HepG2 (cell line): ENCODE measurements at regions not wholly inside any gene's neighbourhood (a gene's known extent, or its start where the extent isn't known, plus 50 kb on each side); places are given as distances from the start of the nearest gene placed in this dataset.
A peak's percentile ranks its signal among the peaks of the same experiment; 100 is the strongest.

ENCODE experiments used
- CHD2 ChIP-seq: IDR thresholded peaks from 2 replicates; pipeline ENCODE4 v1.6.1; 2011; ENCODE audit warnings: low read depth, low read length, improper control_type of control experiment
- EHMT2 ChIP-seq: fragments of 200-600 bp; sonication (generic); IDR thresholded peaks from 2 replicates; pipeline ENCODE4 v1.7.0; 2017; ENCODE audit warnings: antibody characterized with exemption, low read depth, low read length, borderline replicate concordance
- ETV5 ChIP-seq: IDR thresholded peaks from 2 replicates; pipeline ENCODE4 v1.6.1; 2018; ENCODE audit warnings: missing biosample characterization, missing genetic modification reagents, inconsistent platforms, borderline replicate concordance
- GFI1 ChIP-seq: sonication (generic); formaldehyde crosslinking; IDR thresholded peaks from 2 replicates; pipeline ENCODE4 v1.5.0; 2020; ENCODE audit warnings: missing genetic modification reagents, mild to moderate bottlenecking, borderline replicate concordance
- HMG20B ChIP-seq: conservative IDR thresholded peaks from 2 replicates; pipeline ENCODE4 v1.6.1; 2016; ENCODE audit warnings: missing genetic modification reagents, missing compliant biosample characterization
- HOXA5 ChIP-seq: sonication (generic); formaldehyde crosslinking; IDR thresholded peaks from 2 replicates; pipeline ENCODE4 v1.4.0; 2020; ENCODE audit warnings: missing genetic modification reagents
- RCOR2 ChIP-seq: IDR thresholded peaks from 2 replicates; pipeline ENCODE4 v1.6.1; 2016; ENCODE audit warnings: missing biosample characterization, missing genetic modification reagents
- RXRB ChIP-seq: IDR thresholded peaks from 2 replicates; pipeline ENCODE4 v1.6.1; 2016; ENCODE audit warnings: borderline replicate concordance, missing genetic modification reagents, missing compliant biosample characterization
- TBX2 ChIP-seq: sonication (generic); formaldehyde crosslinking; IDR thresholded peaks from 2 replicates; pipeline ENCODE4 v1.5.0; 2020; ENCODE audit warnings: missing genetic modification reagents, mild to moderate bottlenecking, borderline replicate concordance
- ZKSCAN5 ChIP-seq: sonication (generic); formaldehyde crosslinking; IDR thresholded peaks from 2 replicates; pipeline ENCODE4 v1.5.1; 2020; ENCODE audit warnings: mild to moderate bottlenecking, missing genetic modification reagents
- ZMYM2 ChIP-seq: sonication (generic); formaldehyde crosslinking; IDR thresholded peaks from 2 replicates; pipeline ENCODE4 v1.8.0; 2022; ENCODE audit warnings: mild to moderate bottlenecking, missing genetic modification reagents
- ZNF124 ChIP-seq: sonication (generic); formaldehyde crosslinking; IDR thresholded peaks from 2 replicates; pipeline ENCODE4 v1.4.0; 2020; ENCODE audit warnings: missing genetic modification reagents
- ZNF136 ChIP-seq: sonication (generic); formaldehyde crosslinking; IDR thresholded peaks from 2 replicates; pipeline ENCODE4 v1.8.1; 2022; ENCODE audit warnings: low read depth, mild to moderate bottlenecking, moderate library complexity, missing genetic modification reagents
- ZNF354B ChIP-seq: sonication (generic); formaldehyde crosslinking; IDR thresholded peaks from 2 replicates; pipeline ENCODE4 v1.8.0; 2022; ENCODE audit warnings: mild to moderate bottlenecking, missing genetic modification reagents
- ZNF567 ChIP-seq: sonication (generic); formaldehyde crosslinking; IDR thresholded peaks from 2 replicates; pipeline ENCODE4 v1.8.1; 2023; ENCODE audit warnings: mild to moderate bottlenecking, missing genetic modification reagents, borderline replicate concordance
- ZNF776 ChIP-seq: sonication (generic); formaldehyde crosslinking; IDR thresholded peaks from 2 replicates; pipeline ENCODE4 v1.4.0; 2020; ENCODE audit warnings: mild to moderate bottlenecking, missing genetic modification reagents
- TF ChIP-seq, protein P1 (sequence below): sonication (generic); formaldehyde crosslinking; IDR thresholded peaks from 2 replicates; pipeline ENCODE4 v1.5.0; 2020; ENCODE audit warnings: mild to moderate bottlenecking, missing genetic modification reagents, borderline replicate concordance
- TF ChIP-seq, protein P2 (sequence below): sonication (generic); formaldehyde crosslinking; conservative IDR thresholded peaks from 2 replicates; pipeline ENCODE4 v1.4.0; 2020; ENCODE audit warnings: missing genetic modification reagents
- TF ChIP-seq, protein P3 (sequence below): sonication (generic); formaldehyde crosslinking; IDR thresholded peaks from 2 replicates; pipeline ENCODE4 v1.4.0; 2020; ENCODE audit warnings: mild to moderate bottlenecking, missing genetic modification reagents

DNA sequence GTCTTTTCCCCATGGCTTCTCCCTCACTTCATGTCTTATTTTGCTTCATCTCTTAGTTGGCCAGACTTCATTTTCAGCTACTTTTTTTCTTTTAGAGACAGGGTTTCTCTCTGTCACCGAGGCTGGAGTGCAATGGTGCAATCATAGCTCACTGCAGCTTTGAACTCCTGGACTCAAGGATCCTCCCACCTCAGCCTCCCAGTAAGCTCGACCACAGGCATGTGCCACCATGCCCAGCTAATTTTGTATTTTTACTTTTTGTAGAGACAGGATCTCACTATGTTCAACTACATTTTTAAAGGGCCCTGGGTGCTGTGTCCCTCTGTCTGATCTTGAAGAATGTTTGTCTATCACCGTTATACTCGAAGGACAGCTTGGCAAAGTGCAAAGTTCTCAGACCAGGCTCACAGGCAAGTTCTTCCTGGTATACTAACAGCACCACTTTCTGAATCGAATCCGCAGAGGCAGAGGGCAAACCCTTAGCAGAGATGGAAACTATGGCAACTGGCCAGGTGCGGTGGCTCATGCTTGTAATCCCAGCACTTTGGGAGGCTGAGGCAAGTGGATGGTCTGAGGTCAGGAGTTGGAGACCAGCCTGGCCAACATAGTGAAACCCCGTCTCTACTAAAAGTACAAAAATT, 60.9 kb downstream of the SOWAHC start (continued):
- TF ChIP-seq, protein P1, sequence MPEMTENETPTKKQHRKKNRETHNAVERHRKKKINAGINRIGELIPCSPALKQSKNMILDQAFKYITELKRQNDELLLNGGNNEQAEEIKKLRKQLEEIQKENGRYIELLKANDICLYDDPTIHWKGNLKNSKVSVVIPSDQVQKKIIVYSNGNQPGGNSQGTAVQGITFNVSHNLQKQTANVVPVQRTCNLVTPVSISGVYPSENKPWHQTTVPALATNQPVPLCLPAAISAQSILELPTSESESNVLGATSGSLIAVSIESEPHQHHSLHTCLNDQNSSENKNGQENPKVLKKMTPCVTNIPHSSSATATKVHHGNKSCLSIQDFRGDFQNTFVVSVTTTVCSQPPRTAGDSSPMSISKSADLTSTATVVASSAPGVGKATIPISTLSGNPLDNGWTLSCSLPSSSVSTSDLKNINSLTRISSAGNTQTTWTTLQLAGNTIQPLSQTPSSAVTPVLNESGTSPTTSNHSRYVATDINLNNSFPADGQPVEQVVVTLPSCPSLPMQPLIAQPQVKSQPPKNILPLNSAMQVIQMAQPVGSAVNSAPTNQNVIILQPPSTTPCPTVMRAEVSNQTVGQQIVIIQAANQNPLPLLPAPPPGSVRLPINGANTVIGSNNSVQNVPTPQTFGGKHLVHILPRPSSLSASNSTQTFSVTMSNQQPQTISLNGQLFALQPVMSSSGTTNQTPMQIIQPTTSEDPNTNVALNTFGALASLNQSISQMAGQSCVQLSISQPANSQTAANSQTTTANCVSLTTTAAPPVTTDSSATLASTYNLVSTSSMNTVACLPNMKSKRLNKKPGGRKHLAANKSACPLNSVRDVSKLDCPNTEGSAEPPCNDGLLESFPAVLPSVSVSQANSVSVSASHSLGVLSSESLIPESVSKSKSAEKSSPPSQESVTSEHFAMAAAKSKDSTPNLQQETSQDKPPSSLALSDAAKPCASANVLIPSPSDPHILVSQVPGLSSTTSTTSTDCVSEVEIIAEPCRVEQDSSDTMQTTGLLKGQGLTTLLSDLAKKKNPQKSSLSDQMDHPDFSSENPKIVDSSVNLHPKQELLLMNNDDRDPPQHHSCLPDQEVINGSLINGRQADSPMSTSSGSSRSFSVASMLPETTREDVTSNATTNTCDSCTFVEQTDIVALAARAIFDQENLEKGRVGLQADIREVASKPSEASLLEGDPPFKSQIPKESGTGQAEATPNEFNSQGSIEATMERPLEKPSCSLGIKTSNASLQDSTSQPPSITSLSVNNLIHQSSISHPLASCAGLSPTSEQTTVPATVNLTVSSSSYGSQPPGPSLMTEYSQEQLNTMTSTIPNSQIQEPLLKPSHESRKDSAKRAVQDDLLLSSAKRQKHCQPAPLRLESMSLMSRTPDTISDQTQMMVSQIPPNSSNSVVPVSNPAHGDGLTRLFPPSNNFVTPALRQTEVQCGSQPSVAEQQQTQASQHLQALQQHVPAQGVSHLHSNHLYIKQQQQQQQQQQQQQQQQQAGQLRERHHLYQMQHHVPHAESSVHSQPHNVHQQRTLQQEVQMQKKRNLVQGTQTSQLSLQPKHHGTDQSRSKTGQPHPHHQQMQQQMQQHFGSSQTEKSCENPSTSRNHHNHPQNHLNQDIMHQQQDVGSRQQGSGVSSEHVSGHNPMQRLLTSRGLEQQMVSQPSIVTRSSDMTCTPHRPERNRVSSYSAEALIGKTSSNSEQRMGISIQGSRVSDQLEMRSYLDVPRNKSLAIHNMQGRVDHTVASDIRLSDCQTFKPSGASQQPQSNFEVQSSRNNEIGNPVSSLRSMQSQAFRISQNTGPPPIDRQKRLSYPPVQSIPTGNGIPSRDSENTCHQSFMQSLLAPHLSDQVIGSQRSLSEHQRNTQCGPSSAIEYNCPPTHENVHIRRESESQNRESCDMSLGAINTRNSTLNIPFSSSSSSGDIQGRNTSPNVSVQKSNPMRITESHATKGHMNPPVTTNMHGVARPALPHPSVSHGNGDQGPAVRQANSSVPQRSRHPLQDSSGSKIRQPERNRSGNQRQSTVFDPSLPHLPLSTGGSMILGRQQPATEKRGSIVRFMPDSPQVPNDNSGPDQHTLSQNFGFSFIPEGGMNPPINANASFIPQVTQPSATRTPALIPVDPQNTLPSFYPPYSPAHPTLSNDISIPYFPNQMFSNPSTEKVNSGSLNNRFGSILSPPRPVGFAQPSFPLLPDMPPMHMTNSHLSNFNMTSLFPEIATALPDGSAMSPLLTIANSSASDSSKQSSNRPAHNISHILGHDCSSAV = no peak
- TF ChIP-seq HMG20B (CRISPR knock-in tag) (no peak), ZNF776 (CRISPR knock-in tag) (no peak), RCOR2 (CRISPR knock-in tag) (0 out of 2 replicates have a peak, but pooled peaks have one; percentile 56), ZNF124 (no peak), HOXA5 (CRISPR knock-in tag) (no peak), ZNF136 (CRISPR knock-in tag) (0 out of 2 replicates have a peak, but pooled peaks have one; percentile 49), GFI1 (0 out of 2 replicates have a peak, but pooled peaks have one; percentile 9), ZNF567 (no peak), RXRB (no peak), ZKSCAN5 (CRISPR knock-in tag) (no peak), ZMYM2 (CRISPR knock-in tag) (peak; percentile 85), ETV5 (CRISPR knock-in tag) (no peak), ZNF354B (CRISPR knock-in tag) (no peak), EHMT2 (no peak), TBX2 (CRISPR knock-in tag) (0 out of 2 replicates have a peak, but pooled peaks have one; percentile 15), CHD2 (no peak)
- TF ChIP-seq, protein P2, sequence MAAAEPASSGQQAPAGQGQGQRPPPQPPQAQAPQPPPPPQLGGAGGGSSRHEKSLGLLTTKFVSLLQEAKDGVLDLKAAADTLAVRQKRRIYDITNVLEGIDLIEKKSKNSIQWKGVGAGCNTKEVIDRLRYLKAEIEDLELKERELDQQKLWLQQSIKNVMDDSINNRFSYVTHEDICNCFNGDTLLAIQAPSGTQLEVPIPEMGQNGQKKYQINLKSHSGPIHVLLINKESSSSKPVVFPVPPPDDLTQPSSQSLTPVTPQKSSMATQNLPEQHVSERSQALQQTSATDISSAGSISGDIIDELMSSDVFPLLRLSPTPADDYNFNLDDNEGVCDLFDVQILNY (CRISPR knock-in tag) = no peak
- TF ChIP-seq, protein P3, sequence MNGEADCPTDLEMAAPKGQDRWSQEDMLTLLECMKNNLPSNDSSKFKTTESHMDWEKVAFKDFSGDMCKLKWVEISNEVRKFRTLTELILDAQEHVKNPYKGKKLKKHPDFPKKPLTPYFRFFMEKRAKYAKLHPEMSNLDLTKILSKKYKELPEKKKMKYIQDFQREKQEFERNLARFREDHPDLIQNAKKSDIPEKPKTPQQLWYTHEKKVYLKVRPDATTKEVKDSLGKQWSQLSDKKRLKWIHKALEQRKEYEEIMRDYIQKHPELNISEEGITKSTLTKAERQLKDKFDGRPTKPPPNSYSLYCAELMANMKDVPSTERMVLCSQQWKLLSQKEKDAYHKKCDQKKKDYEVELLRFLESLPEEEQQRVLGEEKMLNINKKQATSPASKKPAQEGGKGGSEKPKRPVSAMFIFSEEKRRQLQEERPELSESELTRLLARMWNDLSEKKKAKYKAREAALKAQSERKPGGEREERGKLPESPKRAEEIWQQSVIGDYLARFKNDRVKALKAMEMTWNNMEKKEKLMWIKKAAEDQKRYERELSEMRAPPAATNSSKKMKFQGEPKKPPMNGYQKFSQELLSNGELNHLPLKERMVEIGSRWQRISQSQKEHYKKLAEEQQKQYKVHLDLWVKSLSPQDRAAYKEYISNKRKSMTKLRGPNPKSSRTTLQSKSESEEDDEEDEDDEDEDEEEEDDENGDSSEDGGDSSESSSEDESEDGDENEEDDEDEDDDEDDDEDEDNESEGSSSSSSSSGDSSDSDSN = no peak
